NT2/D1 (cell line): ENCODE measurements at regions not wholly inside any gene's neighbourhood (a gene's known extent, or its start where the extent isn't known, plus 50 kb on each side); places are given as distances from the start of the nearest gene placed in this dataset.

Source experiments
- DNase-seq: peaks from one replicate; pipeline ENCODE4 v3.0.0-alpha.2; 2011; ENCODE audit warnings: low read depth, low spot score
- H3K27me3 ChIP-seq: 2 replicates; pipeline ENCODE4 v1.6.0; 2011; ENCODE audit warnings: mild to moderate bottlenecking; ENCODE audit not compliant: insufficient read length, insufficient read depth
- H3K36me3 ChIP-seq: 2 replicates; pipeline ENCODE4 v1.6.1; 2011; ENCODE audit warnings: mild to moderate bottlenecking, low read length, mixed read lengths; ENCODE audit not compliant: insufficient read depth, insufficient read length
- H3K4me1 ChIP-seq: 2 replicates; pipeline ENCODE4 v1.5.1; 2011; ENCODE audit not compliant: insufficient read depth, insufficient read length
- H3K4me3 ChIP-seq: 2 replicates; pipeline ENCODE4 v1.5.1; 2011; ENCODE audit warnings: low read depth; ENCODE audit not compliant: insufficient read length
- H3K9ac ChIP-seq: 2 replicates; pipeline ENCODE4 v1.6.0; 2011; ENCODE audit warnings: low read depth; ENCODE audit not compliant: insufficient read length
- H3K9me3 ChIP-seq: 2 replicates; pipeline ENCODE4 v1.5.1; 2011; ENCODE audit warnings: mild to moderate bottlenecking, low read length; ENCODE audit not compliant: insufficient read depth
- SUZ12 ChIP-seq: IDR thresholded peaks from 2 replicates; pipeline ENCODE4 v1.6.1; 2011; ENCODE audit not compliant: insufficient read length, insufficient read depth; ENCODE audit errors: extremely low read depth
- YY1 ChIP-seq: IDR thresholded peaks from 2 replicates; pipeline ENCODE4 v1.6.1; 2011; ENCODE audit not compliant: insufficient read length, insufficient read depth
- ZNF274 ChIP-seq: IDR thresholded peaks from 2 replicates; pipeline ENCODE4 v1.6.1; 2011; ENCODE audit warnings: mild to moderate bottlenecking, low read depth, low read length

DNA sequence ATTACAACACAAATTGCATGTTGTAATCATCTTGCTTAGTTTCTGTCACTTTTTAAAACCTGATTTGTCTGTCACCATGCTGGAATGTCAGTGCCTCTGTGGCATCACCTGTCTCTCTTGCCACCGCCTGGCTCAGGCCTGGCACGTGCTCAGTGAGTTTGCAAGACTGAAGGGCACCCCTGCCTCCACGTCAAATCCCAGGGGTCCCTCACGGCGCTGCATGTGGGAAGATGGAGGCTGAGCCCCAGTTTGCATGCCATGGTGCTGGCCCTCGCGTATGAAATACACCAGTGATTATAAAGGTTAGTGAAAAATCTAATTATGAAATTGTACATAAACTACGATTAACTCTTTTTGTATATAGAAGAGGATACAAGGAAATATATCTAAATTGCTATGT is 51.9 kb upstream of the VIPR2 start:
- DNase-seq: no peak
- Histone ChIP-seq H3K9me3 (no peaks in the 10 kb centered on the region), H3K4me1 (peaks cover 6% of the 10 kb centered on the region), H3K4me3 (no peak overlapping the region), H3K36me3 (no peaks in the 10 kb centered on the region), H3K27me3 (no peaks in the 10 kb centered on the region), H3K9ac (no peak overlapping the region)
- no peak for TF ChIP-seq YY1
- TF ChIP-seq SUZ12: no peak
- no peak for TF ChIP-seq ZNF274

DNA sequence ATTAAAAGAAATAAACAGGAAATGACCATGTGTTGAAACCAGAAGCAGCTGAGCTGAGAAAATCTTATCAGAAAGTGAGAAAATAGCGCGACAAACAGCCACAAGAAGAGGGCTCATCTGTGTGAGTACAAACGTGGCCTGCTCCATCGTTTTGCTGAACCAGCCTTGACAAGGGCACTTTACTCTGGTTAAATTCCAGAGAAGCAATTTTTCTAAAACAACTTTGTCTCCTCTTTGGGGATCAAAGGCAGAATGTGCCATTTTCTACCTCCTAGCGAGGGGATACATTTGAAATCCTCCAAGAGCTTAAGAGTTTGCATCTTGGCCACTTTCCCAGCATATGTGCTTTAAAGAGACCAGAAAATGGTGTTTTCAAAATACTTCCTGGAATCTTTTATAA is 51.3 kb upstream of the VIPR2 start:
- H3K9me3 ChIP-seq: no peaks in the 10 kb centered on the region
- no peak overlapping the region for H3K9ac ChIP-seq
- TF ChIP-seq SUZ12 (no peak), ZNF274 (no peak), YY1 (no peak)
- H3K27me3 ChIP-seq: no peaks in the 10 kb centered on the region
- DNase-seq: no peak
- H3K4me3 ChIP-seq: no peak overlapping the region
- H3K4me1 ChIP-seq: peaks cover 7% of the 10 kb centered on the region
- H3K36me3 ChIP-seq: no peaks in the 10 kb centered on the region
